Liver (tissue), 8 donors: ENCODE measurements at regions not wholly inside any gene's neighbourhood (a gene's known extent, or its start where the extent isn't known, plus 50 kb on each side); places are given as distances from the start of the nearest gene placed in this dataset.

ENCODE experiments used
- DNase-seq: peaks from one replicate; pipeline ENCODE4 v3.0.0-alpha.2; 2017; ENCODE audit warnings: low spot score
- H3K27ac ChIP-seq, 2 donors: one replicate each; pipeline ENCODE4 v1.7.0; 2013; ENCODE audit warnings: inconsistent platforms in 2 of 2, low read length in 2 of 2, control low read depth in 1 of 2, low read depth in 1 of 2, mild to moderate bottlenecking in 1 of 2
- H3K27me3 ChIP-seq, 4 donors: one replicate each; pipeline versions ENCODE4 v1.6.1 to v1.7.0; 2013; ENCODE audit warnings: low read length in 3 of 4, inconsistent platforms in 1 of 4, mild to moderate bottlenecking in 1 of 4, moderate library complexity in 1 of 4; ENCODE audit not compliant: control insufficient read depth in 4 of 4, insufficient read depth in 4 of 4
- H3K36me3 ChIP-seq, 4 donors: one replicate each; pipeline versions ENCODE4 v1.6.1 to v1.7.0; 2013; ENCODE audit warnings: low read length in 3 of 4, mild to moderate bottlenecking in 3 of 4, low read depth in 1 of 4, moderate library complexity in 1 of 4; ENCODE audit not compliant: control insufficient read depth in 4 of 4, insufficient read depth in 3 of 4
- H3K4me1 ChIP-seq, 4 donors: one replicate each; pipeline versions ENCODE4 v1.6.1 to v1.7.0; 2013; ENCODE audit warnings: low read length in 3 of 4, mild to moderate bottlenecking in 3 of 4, moderate library complexity in 1 of 4; ENCODE audit not compliant: control insufficient read depth in 4 of 4, insufficient read depth in 4 of 4
- H3K4me3 ChIP-seq, 3 donors: one replicate each; pipeline versions ENCODE4 v1.6.1 to v1.7.0; 2013; ENCODE audit warnings: low read length in 3 of 3, control low read depth in 1 of 3, low read depth in 1 of 3, mild to moderate bottlenecking in 1 of 3
- H3K9ac ChIP-seq, 2 donors: one replicate each; pipeline ENCODE4 v1.7.0; 2013; ENCODE audit warnings: low read length in 2 of 2, mild to moderate bottlenecking in 2 of 2, moderate library complexity in 2 of 2, control low read depth in 1 of 2, low read depth in 1 of 2
- H3K9me3 ChIP-seq, 4 donors: one replicate each; pipeline versions ENCODE4 v1.6.1 to v1.7.0; 2013; ENCODE audit warnings: low read length in 3 of 4; ENCODE audit not compliant: control insufficient read depth in 4 of 4
- EGR1 ChIP-seq, 2 donors: IDR thresholded peaks; 2 replicates each; pipeline ENCODE4 v1.6.1; 2016 to 2018; ENCODE audit warnings: antibody characterized with exemption in 2 of 2, low read depth in 2 of 2
- FOXA1 ChIP-seq: IDR thresholded peaks from 2 replicates; pipeline ENCODE4 v1.6.1; 2016; ENCODE audit warnings: antibody characterized with exemption
- FOXA2 ChIP-seq: IDR thresholded peaks from 2 replicates; pipeline ENCODE4 v1.6.1; 2016; ENCODE audit warnings: antibody characterized with exemption
- GABPA ChIP-seq, 2 donors: IDR thresholded peaks in 1 of 2; conservative IDR thresholded peaks in 1 of 2; 2 replicates each; pipeline ENCODE4 v1.6.1; 2016; ENCODE audit warnings: antibody characterized with exemption in 2 of 2, mild to moderate bottlenecking in 1 of 2, moderate library complexity in 1 of 2
- HNF4A ChIP-seq, 2 donors: conservative IDR thresholded peaks; 2 replicates each; pipeline ENCODE4 v1.6.1; 2016; ENCODE audit warnings: antibody characterized with exemption in 2 of 2, mild to moderate bottlenecking in 2 of 2
- HNF4G ChIP-seq: IDR thresholded peaks from 2 replicates; pipeline ENCODE4 v1.6.1; 2016; ENCODE audit warnings: antibody characterized with exemption
- JUND ChIP-seq, 2 donors: IDR thresholded peaks; 2 replicates each; pipeline ENCODE4 v1.6.1; 2016; ENCODE audit warnings: antibody characterized with exemption in 2 of 2
- RAD21 ChIP-seq, 2 donors: IDR thresholded peaks; 2 replicates each; pipeline ENCODE4 v1.6.1; 2016; ENCODE audit warnings: antibody characterized with exemption in 2 of 2, mild to moderate bottlenecking in 2 of 2
- RXRA ChIP-seq, 2 donors: IDR thresholded peaks; 2 replicates each; pipeline ENCODE4 v1.6.1; 2017 to 2018; ENCODE audit warnings: antibody characterized with exemption in 2 of 2, mild to moderate bottlenecking in 1 of 2
- SP1 ChIP-seq: IDR thresholded peaks from 2 replicates; pipeline ENCODE4 v1.6.1; 2018; ENCODE audit warnings: antibody characterized with exemption, mild to moderate bottlenecking
- TAF1 ChIP-seq: conservative IDR thresholded peaks from 2 replicates; pipeline ENCODE4 v1.6.1; 2016; ENCODE audit warnings: antibody characterized with exemption, mild to moderate bottlenecking
- YY1 ChIP-seq: IDR thresholded peaks from 2 replicates; pipeline ENCODE4 v1.6.1; 2016; ENCODE audit warnings: antibody characterized with exemption, mild to moderate bottlenecking
- WGBS: extraction: QIAGEN DNeasy Blood & Tissue Kit; methylation state at CpG from one replicate; pipeline ENCODE4 v1.1.7; 2013; 5-methylcytosine and 5-hydroxymethylcytosine counted together
- TF ChIP-seq, protein P1 (sequence below): IDR thresholded peaks from 2 replicates; pipeline ENCODE4 v1.6.1; 2016; ENCODE audit warnings: antibody characterized with exemption
- TF ChIP-seq, protein P2 (sequence below): IDR thresholded peaks from 2 replicates; pipeline ENCODE4 v1.6.1; 2016; ENCODE audit warnings: antibody characterized with exemption
- TF ChIP-seq, protein P3 (sequence below): fragments of 150-350 bp; IDR thresholded peaks from 2 replicates; pipeline ENCODE4 v1.5.1; 2017; ENCODE audit warnings: improper control_type of control experiment, low read depth, low read length; ENCODE audit not compliant: missing input control
- donor health status: healthy.
- donor health status: healthy.
- donor health status: healthy.
- donor health status: healthy.
- donor health status: healthy.

DNA sequence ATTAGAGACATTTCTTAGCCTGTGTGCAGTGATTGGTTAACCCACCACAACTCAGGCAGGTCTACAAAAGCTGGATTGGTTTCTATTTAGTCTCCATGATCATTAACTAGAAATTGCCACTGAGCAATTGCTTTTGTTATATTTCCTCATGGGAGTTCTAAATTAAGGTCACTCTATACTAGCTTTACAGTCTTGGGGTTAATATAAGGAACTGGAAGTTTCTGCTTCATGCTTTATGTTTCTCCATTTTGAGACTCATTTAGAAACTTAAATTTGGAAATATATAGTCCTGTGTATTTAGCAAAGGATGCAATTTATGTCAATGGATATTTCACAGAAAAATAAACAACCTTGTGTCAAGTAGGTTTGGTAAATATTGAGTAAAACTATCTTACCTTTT lies 137.5 kb downstream of the HLX start (continued):
- TF ChIP-seq, protein P1, sequence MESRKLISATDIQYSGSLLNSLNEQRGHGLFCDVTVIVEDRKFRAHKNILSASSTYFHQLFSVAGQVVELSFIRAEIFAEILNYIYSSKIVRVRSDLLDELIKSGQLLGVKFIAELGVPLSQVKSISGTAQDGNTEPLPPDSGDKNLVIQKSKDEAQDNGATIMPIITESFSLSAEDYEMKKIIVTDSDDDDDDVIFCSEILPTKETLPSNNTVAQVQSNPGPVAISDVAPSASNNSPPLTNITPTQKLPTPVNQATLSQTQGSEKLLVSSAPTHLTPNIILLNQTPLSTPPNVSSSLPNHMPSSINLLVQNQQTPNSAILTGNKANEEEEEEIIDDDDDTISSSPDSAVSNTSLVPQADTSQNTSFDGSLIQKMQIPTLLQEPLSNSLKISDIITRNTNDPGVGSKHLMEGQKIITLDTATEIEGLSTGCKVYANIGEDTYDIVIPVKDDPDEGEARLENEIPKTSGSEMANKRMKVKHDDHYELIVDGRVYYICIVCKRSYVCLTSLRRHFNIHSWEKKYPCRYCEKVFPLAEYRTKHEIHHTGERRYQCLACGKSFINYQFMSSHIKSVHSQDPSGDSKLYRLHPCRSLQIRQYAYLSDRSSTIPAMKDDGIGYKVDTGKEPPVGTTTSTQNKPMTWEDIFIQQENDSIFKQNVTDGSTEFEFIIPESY, result no peak
- TF ChIP-seq RAD21 (IDR thresholded peaks at IDR 0.05) (no peak), RXRA (IDR thresholded peaks at IDR 0.05) (no peak), TAF1 (no peak), GABPA (IDR thresholded peaks at IDR 0.05 in 1 of 2, conservative IDR thresholded peaks at IDR 0.05 in 1 of 2) (no peak), FOXA2 (no peak), HNF4A (conservative IDR thresholded peaks at IDR 0.05) (no peak), EGR1 (IDR thresholded peaks at IDR 0.05; ENCODE audit: low read depth in 2 of 2) (no peak), FOXA1 (no peak), YY1 (no peak), HNF4G (no peak), SP1 (no peak)
- TF ChIP-seq, protein P2, sequence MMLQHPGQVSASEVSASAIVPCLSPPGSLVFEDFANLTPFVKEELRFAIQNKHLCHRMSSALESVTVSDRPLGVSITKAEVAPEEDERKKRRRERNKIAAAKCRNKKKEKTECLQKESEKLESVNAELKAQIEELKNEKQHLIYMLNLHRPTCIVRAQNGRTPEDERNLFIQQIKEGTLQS, result no peak

DNA sequence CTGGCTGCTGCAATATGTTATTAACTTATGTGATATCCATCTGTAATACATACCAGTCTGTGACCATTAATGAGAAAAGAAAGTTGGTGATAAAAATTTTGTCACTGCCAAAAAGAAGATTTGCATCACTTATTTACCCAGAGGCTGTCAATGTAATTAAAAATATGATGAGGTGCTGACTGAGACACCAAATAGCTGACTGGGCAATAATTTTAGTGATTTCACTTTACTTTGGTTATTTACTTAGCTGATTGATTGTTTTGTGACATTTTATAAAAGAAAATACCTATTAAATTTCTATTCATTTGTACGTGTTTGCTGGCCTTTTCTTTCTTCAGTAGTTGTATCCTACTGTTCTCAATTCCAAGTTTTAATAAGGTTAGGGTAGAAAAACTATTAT lies 139.2 kb downstream of the HLX start:
- Histone ChIP-seq H3K9ac (no peak overlapping the region), H3K27ac (no peak overlapping the region), H3K4me3 (no peak overlapping the region), H3K4me1 (no peaks in the 10 kb centered on the region), H3K9me3 (no peaks in the 10 kb centered on the region), H3K27me3 (no peaks in the 10 kb centered on the region), H3K36me3 (no peaks in the 10 kb centered on the region)
- 90% methylated on average over 1 of the region's 1 CpG for WGBS
- TF ChIP-seq FOXA1 (no peak), TAF1 (no peak), EGR1 (IDR thresholded peaks at IDR 0.05; ENCODE audit: low read depth in 2 of 2) (no peak)
- TF ChIP-seq, protein P1, result no peak
- DNase-seq, result no peak

DNA sequence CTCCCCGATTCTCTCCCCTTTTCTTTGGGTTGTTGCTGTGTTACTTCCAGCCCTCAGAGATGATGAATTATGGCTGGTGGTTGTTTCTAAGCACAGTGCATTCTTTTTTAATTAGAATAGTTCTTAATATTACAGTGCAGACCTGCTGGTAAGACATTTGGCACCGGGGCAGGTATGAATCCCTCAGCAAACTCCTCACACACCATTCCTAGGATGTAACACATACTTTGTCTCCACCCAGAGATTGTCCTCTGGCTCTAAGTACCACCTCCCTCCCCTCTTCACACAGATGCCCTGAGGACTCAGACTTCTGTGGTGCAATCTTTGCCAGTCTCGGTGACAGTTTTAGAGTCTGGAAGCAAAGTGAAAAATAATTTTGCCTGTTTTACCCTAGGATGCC lies 143.1 kb downstream of the HLX start:
- H3K27me3 ChIP-seq, result no peaks in the 10 kb centered on the region
- DNase-seq, result no peak
- no peak overlapping the region for H3K4me3 ChIP-seq
- H3K9me3 ChIP-seq, result no peaks in the 10 kb centered on the region
- no peak for TF ChIP-seq JUND (IDR thresholded peaks at IDR 0.05)
- H3K4me1 ChIP-seq, result no peaks in the 10 kb centered on the region
- H3K27ac ChIP-seq, result no peak overlapping the region
- H3K36me3 ChIP-seq, result no peaks in the 10 kb centered on the region
- no peak overlapping the region for H3K9ac ChIP-seq
- WGBS, result 86% methylated on average over 3 of the region's 3 CpGs

DNA sequence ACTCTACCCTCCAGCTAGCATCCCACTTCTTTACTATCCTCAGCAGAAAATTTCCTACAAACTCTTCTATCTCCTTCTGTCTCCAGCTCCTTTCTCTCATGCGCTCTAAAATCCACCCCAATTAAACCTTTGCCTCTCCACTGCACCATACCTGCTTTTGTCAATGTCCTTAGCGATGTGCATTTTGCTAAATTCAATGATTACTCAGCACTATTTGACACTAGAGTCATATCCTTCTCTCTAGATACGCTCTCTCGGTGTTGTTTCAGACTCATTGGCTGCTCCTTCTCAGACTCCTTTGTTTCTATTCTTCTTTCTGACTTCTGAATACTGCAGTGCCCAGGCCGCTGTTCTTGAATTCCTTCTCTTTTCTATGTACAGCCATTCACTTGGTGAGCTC lies 144.2 kb downstream of the HLX start:
- Histone ChIP-seq H3K36me3 (no peaks in the 10 kb centered on the region), H3K4me3 (no peak overlapping the region), H3K27me3 (no peaks in the 10 kb centered on the region), H3K9me3 (no peaks in the 10 kb centered on the region), H3K4me1 (no peaks in the 10 kb centered on the region), H3K27ac (no peak overlapping the region), H3K9ac (no peak overlapping the region)
- TF ChIP-seq TAF1, result no peak
- TF ChIP-seq GABPA (IDR thresholded peaks at IDR 0.05 in 1 of 2, conservative IDR thresholded peaks at IDR 0.05 in 1 of 2), result no peak
- no peak for TF ChIP-seq SP1
- TF ChIP-seq, protein P3, sequence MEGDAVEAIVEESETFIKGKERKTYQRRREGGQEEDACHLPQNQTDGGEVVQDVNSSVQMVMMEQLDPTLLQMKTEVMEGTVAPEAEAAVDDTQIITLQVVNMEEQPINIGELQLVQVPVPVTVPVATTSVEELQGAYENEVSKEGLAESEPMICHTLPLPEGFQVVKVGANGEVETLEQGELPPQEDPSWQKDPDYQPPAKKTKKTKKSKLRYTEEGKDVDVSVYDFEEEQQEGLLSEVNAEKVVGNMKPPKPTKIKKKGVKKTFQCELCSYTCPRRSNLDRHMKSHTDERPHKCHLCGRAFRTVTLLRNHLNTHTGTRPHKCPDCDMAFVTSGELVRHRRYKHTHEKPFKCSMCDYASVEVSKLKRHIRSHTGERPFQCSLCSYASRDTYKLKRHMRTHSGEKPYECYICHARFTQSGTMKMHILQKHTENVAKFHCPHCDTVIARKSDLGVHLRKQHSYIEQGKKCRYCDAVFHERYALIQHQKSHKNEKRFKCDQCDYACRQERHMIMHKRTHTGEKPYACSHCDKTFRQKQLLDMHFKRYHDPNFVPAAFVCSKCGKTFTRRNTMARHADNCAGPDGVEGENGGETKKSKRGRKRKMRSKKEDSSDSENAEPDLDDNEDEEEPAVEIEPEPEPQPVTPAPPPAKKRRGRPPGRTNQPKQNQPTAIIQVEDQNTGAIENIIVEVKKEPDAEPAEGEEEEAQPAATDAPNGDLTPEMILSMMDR, result no peak
- TF ChIP-seq RAD21 (IDR thresholded peaks at IDR 0.05), result no peak
- TF ChIP-seq, protein P1, result no peak
- no peak for TF ChIP-seq FOXA2
- WGBS, result 92% methylated on average over 5 of the region's 5 CpGs
- DNase-seq, result no peak
